ACC112 (cell line): ENCODE measurements at regions not wholly inside any gene's neighbourhood (a gene's known extent, or its start where the extent isn't known, plus 50 kb on each side); places are given as distances from the start of the nearest gene placed in this dataset.

Experiments used
- H2AFZ ChIP-seq: fragments of 200-600 bp; sonication (generic); one replicate; pipeline ENCODE4 v1.6.0; 2017; ENCODE audit warnings: antibody characterized with exemption, low read length; ENCODE audit not compliant: unreplicated experiment
- H3K27ac ChIP-seq: fragments of 200-600 bp; sonication (generic); 2 replicates; pipeline ENCODE4 v1.5.1; 2014; ENCODE audit warnings: low read depth, mild to moderate bottlenecking, antibody characterized with exemption, low read length, moderate library complexity
- H3K27me3 ChIP-seq: fragments of 200-600 bp; sonication (generic); 2 replicates; pipeline ENCODE4 v1.6.1; 2014; ENCODE audit warnings: mild to moderate bottlenecking, antibody characterized with exemption, low read length, moderate library complexity, mixed read lengths; ENCODE audit not compliant: insufficient read depth
- H3K36me3 ChIP-seq: fragments of 200-600 bp; sonication (generic); 2 replicates; pipeline ENCODE4 v1.6.1; 2016; ENCODE audit warnings: mild to moderate bottlenecking, antibody characterized with exemption, low read length, moderate library complexity, mixed read lengths; ENCODE audit not compliant: insufficient read depth
- H3K4me1 ChIP-seq: fragments of 200-600 bp; sonication (generic); one replicate; pipeline ENCODE4 v1.6.1; 2016; ENCODE audit warnings: low read length, mixed read lengths; ENCODE audit not compliant: insufficient read depth, unreplicated experiment, control insufficient read depth
- H3K4me3 ChIP-seq: fragments of 200-600 bp; sonication (generic); 2 replicates; pipeline ENCODE4 v1.5.1; 2014; ENCODE audit warnings: mild to moderate bottlenecking, low read depth, low read length
- H3K79me2 ChIP-seq: fragments of 200-600 bp; sonication (generic); one replicate; pipeline ENCODE4 v1.6.0; 2016; ENCODE audit warnings: low read length; ENCODE audit not compliant: control insufficient read depth, unreplicated experiment, insufficient read depth

- H3K27ac ChIP-seq: no peak overlapping the region
- H3K36me3 ChIP-seq: no peaks in the 10 kb centered on the region
- H3K27me3 ChIP-seq: peaks cover 21% of the 10 kb centered on the region; the same call in 1 of the 2 replicates
- H2AFZ ChIP-seq: no peak overlapping the region
- no peak overlapping the region for H3K4me3 ChIP-seq
- H3K4me1 ChIP-seq: no peaks in the 10 kb centered on the region
- H3K79me2 ChIP-seq: no peaks in the 10 kb centered on the region
Observed at GRCh38 chr7:42476255-42476654, 239.2 kb upstream of the GLI3 start.

DNA sequence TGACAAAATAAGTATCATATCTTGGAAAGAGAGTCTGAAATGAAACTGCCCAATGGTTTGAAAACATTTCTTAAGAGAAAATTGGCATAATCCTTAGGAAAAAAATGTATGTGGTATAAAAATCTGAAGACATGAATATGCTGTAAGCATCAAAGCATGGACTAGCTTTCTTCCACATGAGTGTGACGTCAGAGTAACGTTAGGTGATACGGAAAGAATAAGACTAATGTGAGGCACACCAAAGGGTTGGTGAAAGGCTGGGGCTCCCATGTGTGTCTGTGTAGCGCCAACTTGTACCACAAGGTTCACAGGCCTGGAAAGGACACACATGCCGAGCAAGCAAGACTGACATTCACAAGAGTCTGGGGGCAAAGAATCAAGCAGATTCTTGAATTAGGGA lies 238.1 kb upstream of the GLI3 start:
- Histone ChIP-seq H3K36me3 (no peaks in the 10 kb centered on the region), H3K4me1 (no peaks in the 10 kb centered on the region), H3K4me3 (no peak overlapping the region), H3K79me2 (no peaks in the 10 kb centered on the region), H2AFZ (no peak overlapping the region), H3K27ac (no peak overlapping the region), H3K27me3 (peaks cover 25% of the 10 kb centered on the region)

GRCh38 chr7:42473099-42473498 lies 236.1 kb upstream of the GLI3 start:
- Histone ChIP-seq H3K79me2 (no peaks in the 10 kb centered on the region), H3K4me1 (no peaks in the 10 kb centered on the region), H3K27me3 (peaks cover 25% of the 10 kb centered on the region), H3K4me3 (no peak overlapping the region), H3K27ac (no peak overlapping the region), H2AFZ (no peak overlapping the region), H3K36me3 (no peaks in the 10 kb centered on the region)

DNA sequence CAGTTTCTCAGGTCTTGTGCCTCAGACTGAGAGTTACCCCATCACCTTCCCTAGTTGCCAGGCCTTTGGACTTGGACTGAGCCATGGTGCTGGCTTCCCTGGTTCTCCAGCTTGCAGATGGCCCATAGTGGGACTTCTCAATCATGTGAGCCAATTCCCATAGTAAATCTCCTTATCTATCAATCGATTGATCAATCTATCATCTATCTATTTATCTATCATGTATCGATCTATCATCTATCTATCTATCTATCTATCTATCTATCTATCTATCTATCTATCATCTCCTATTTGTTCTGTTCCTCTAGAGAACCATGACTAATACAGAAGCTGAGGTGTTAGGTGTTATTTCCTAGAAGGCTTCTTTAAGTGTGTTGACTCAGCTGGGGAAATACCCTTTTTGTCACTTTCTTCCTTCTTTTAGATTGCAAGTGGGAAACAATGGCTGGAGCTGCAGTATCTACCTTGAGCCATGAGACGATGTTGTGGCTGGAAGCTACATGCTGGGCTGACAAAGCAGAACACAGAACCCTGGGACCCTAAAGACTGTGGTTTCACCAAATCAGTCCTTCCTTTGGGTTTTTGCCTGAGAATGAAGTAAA lies 234.7 kb upstream of the GLI3 start:
- Histone ChIP-seq H3K4me1 (no peaks in the 10 kb centered on the region), H3K27ac (no peak overlapping the region), H3K36me3 (no peaks in the 10 kb centered on the region), H3K4me3 (no peak overlapping the region), H3K79me2 (no peaks in the 10 kb centered on the region), H2AFZ (no peak overlapping the region), H3K27me3 (peaks cover 30% of the 10 kb centered on the region)

DNA sequence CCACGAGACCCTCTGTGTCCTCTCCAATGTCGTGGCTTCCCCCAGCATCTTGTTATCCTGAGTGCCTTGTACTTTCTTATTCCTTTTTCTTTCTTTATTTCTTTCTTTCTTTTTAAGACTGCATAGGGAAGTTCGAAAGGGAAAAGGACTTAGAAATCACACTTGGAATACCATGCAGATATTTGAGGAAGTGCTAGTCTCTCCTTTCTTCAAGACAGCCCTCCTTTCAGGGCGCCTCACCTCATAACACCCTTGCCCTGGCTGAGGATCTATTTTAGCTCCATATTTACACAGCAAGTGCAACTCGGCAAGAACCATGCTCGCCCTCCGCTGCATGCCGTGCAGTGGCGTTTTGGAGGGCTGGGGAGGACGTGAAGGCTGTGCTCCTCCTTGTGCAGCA lies 232.3 kb upstream of the GLI3 start:
- no peaks in the 10 kb centered on the region for H3K79me2 ChIP-seq
- H2AFZ ChIP-seq: no peak overlapping the region
- peaks cover 29% of the 10 kb centered on the region for H3K27me3 ChIP-seq
- no peak overlapping the region for H3K27ac ChIP-seq
- no peaks in the 10 kb centered on the region for H3K4me1 ChIP-seq
- H3K4me3 ChIP-seq: no peak overlapping the region
- H3K36me3 ChIP-seq: no peaks in the 10 kb centered on the region

DNA sequence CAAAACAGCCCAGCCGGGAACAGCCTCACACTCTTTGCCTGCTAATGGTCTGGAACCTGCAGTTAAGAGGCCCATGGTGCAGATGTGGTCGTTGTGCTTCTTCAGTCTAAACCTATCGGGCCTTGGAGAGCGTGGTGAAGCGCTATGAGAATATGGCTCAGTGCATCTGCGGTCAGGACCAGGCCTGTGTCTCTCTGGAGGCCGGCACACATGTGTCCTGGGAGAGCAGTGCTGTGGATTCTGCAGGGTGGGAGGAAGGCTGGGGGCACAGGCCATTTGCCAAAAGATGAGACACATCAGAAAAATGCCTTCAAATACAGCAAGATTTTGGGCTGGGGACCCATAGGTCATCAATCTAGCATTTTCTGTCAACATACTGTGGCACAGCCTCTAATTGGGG lies 231.5 kb upstream of the GLI3 start:
- H3K27me3 ChIP-seq: peaks cover 20% of the 10 kb centered on the region
- H3K27ac ChIP-seq: no peak overlapping the region
- no peaks in the 10 kb centered on the region for H3K36me3 ChIP-seq
- no peak overlapping the region for H2AFZ ChIP-seq
- no peaks in the 10 kb centered on the region for H3K79me2 ChIP-seq
- no peak overlapping the region for H3K4me3 ChIP-seq
- H3K4me1 ChIP-seq: no peaks in the 10 kb centered on the region

DNA sequence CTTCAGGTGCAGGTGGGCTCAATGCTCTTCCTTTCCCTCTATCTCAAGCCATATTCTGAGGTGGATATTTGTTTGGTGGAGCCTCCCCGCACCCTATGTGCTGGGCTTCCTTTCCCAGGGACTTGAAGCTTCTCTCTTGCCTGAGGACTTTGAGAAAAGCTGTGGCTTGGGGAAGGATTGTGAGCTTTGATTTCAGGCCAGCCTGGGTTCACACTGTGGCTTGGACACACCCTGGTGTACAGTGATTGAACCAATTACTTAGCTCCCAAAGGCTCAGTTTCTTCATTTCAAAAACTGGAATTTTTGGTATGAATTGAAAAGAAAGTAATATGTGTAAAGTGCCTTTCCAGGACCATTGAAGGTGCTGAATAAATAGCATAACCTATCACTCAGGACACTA lies 224.5 kb upstream of the GLI3 start:
- no peak overlapping the region for H3K4me3 ChIP-seq
- H3K27me3 ChIP-seq: peaks cover 7% of the 10 kb centered on the region; the same call in 1 of the 2 replicates
- no peaks in the 10 kb centered on the region for H3K36me3 ChIP-seq
- no peak overlapping the region for H3K27ac ChIP-seq
- no peak overlapping the region for H2AFZ ChIP-seq
- H3K4me1 ChIP-seq: peaks cover 2% of the 10 kb centered on the region
- no peaks in the 10 kb centered on the region for H3K79me2 ChIP-seq

DNA sequence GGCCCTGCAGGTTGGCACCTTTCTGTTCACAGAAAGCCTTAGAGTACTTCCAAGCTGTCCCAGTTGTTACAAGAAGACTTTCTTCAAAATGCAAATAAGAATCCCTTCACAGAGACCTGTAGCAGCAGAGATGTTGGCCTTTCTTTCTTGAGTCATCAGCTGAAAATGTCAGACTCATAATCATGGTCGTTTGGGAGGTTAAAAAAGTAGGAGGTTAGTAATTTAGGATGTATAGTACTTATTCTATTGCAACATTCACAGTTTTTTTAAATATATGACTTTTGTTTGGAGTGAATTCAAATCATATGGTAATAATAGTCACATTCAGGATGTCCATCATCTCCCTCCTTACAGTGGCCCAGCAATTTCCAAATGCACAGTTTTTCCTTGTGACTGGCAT lies 223.9 kb upstream of the GLI3 start:
- Histone ChIP-seq H2AFZ (no peak overlapping the region), H3K36me3 (no peaks in the 10 kb centered on the region), H3K79me2 (no peaks in the 10 kb centered on the region), H3K27me3 (peaks cover 7% of the 10 kb centered on the region; the same call in 1 of the 2 replicates), H3K27ac (no peak overlapping the region), H3K4me3 (no peak overlapping the region), H3K4me1 (peaks cover 2% of the 10 kb centered on the region)

DNA sequence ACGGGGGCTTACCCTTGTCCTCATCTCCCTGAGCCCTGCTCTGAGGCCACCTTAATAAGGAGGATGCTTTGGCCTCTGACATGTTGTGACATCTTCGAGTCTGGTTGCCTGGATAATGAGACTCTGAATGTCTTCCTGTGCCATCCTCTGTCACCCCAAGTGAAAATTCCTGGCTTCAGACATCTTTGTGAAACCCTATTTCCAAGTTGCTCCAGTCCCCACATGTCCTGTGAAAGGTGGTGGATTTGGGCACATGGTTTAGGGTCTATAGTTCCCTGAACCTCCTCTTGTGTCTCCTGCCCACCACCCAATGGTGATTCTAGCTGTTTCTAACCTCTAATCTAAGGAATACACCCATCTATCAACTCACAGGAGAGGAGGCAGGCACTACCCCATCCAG lies 223.1 kb upstream of the GLI3 start:
- H3K4me3 ChIP-seq: no peak overlapping the region
- H2AFZ ChIP-seq: no peak overlapping the region
- no peaks in the 10 kb centered on the region for H3K36me3 ChIP-seq
- no peak overlapping the region for H3K27ac ChIP-seq
- H3K79me2 ChIP-seq: no peaks in the 10 kb centered on the region
- H3K27me3 ChIP-seq: peaks cover 10% of the 10 kb centered on the region; the same call in 1 of the 2 replicates
- peaks cover 2% of the 10 kb centered on the region for H3K4me1 ChIP-seq

DNA sequence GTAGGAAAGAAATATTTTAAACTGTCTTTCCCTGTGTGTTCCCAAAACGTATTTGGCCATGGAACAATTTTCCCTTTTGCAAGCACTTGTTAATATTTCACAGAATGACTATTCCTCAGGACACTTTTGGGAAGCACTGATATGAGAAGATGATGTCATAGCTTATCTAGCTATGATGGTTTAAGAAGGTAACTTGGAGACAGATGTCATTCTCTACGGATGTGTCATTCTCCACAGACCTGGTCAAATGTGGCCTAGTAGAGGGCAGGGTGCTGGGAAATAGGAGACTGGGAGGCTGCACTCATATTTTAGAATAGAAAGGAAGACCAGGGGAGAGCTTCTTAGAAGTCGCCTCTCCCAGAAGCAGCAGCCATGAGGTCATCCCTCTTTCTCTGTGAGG lies 220.7 kb upstream of the GLI3 start:
- H3K27ac ChIP-seq: no peak overlapping the region
- H3K79me2 ChIP-seq: no peaks in the 10 kb centered on the region
- H3K27me3 ChIP-seq: peaks cover 11% of the 10 kb centered on the region
- no peak overlapping the region for H3K4me3 ChIP-seq
- peaks cover 2% of the 10 kb centered on the region for H3K4me1 ChIP-seq
- no peaks in the 10 kb centered on the region for H3K36me3 ChIP-seq
- no peak overlapping the region for H2AFZ ChIP-seq

GRCh38 chr7:42456756-42457276 lies 219.8 kb upstream of the GLI3 start:
- peaks cover 2% of the 10 kb centered on the region for H3K4me1 ChIP-seq
- peaks cover 7% of the 10 kb centered on the region for H3K27me3 ChIP-seq
- H2AFZ ChIP-seq: no peak overlapping the region
- no peak overlapping the region for H3K4me3 ChIP-seq
- H3K79me2 ChIP-seq: no peaks in the 10 kb centered on the region
- H3K36me3 ChIP-seq: no peaks in the 10 kb centered on the region
- no peak overlapping the region for H3K27ac ChIP-seq
